ENCODE measurements at regions not wholly inside any gene's neighbourhood (a gene's known extent, or its start where the extent isn't known, plus 50 kb on each side); places are given as distances from the start of the nearest gene placed in this dataset.

GRCh38 chr2:64845273-64845905, 143.8 kb upstream of the SLC1A4 start:
- no peak for TF ChIP-seq EZH2 (IDR thresholded peaks at IDR 0.05; ENCODE audit: low read length, missing control alignments)
- no peak for TF ChIP-seq CTCF (conservative IDR thresholded peaks at IDR 0.05 in 1 of 2, IDR thresholded peaks at IDR 0.05 in 1 of 2; ENCODE audit: low read depth in 1 of 2, low read length in 2 of 2)

Measured in fibroblast of lung (primary cell).